Tongue (tissue), 1 donor: ENCODE measurements at regions not wholly inside any gene's neighbourhood (a gene's known extent, or its start where the extent isn't known, plus 50 kb on each side); places are given as distances from the start of the nearest gene placed in this dataset.
A peak's percentile ranks its signal among the peaks of the same experiment; 100 is the strongest.
"Not testable (repeated sequence)": the region's sequence is repeated elsewhere in the genome, so short reads cannot be mapped to it uniquely, and the experiment has no call there.

Experiments
- DNase-seq: peaks from one replicate; pipeline ENCODE4 v3.0.0-alpha.2; 2015

- peak; percentile 86 for DNase-seq
Observed at GRCh38 chr9:129412814-129413536, 207.9 kb downstream of the C9orf50 start.

GRCh38 chr9:129412176-129412813 is 208.6 kb downstream of the C9orf50 start:
- DNase-seq: not testable (repeated sequence)

GRCh38 chr9:129411501-129412175 is 209.3 kb downstream of the C9orf50 start:
- DNase-seq: no peak

GRCh38 chr9:129410226-129410625 is 210.7 kb downstream of the C9orf50 start:
- DNase-seq: no peak

GRCh38 chr9:129408535-129409215 is 212.2 kb downstream of the C9orf50 start:
- peak; percentile 75 for DNase-seq

GRCh38 chr9:129407905-129408452 is 212.9 kb downstream of the C9orf50 start:
- no peak for DNase-seq

GRCh38 chr9:129406278-129407225 is 214.3 kb downstream of the C9orf50 start:
- no peak for DNase-seq

GRCh38 chr9:129405827-129406213 is 215.1 kb downstream of the C9orf50 start:
- no peak for DNase-seq

GRCh38 chr9:129405089-129405826 is 215.6 kb downstream of the C9orf50 start:
- DNase-seq: no peak

- no peak for DNase-seq
Observed at GRCh38 chr9:129404621-129405020, 216.3 kb downstream of the C9orf50 start.

- peak; percentile 35 for DNase-seq
Observed at GRCh38 chr9:129403779-129404620, 216.9 kb downstream of the C9orf50 start.

- DNase-seq: no peak
Observed at GRCh38 chr9:129402931-129403778, 217.7 kb downstream of the C9orf50 start.

GRCh38 chr9:129402371-129402739 is 218.5 kb downstream of the C9orf50 start:
- DNase-seq: peak; percentile 26

GRCh38 chr9:129401623-129402370 is 219.1 kb downstream of the C9orf50 start:
- DNase-seq: peak; percentile 30

- no peak for DNase-seq
Observed at GRCh38 chr9:129400971-129401622, 219.8 kb downstream of the C9orf50 start.

GRCh38 chr9:129400001-129400970 is 220.6 kb downstream of the C9orf50 start:
- DNase-seq: no peak
